ENCODE measurements at regions not wholly inside any gene's neighbourhood (a gene's known extent, or its start where the extent isn't known, plus 50 kb on each side); places are given as distances from the start of the nearest gene placed in this dataset.

GRCh38 chrX:15173411-15173810 is 96.5 kb downstream of the ASB9 start:
- H3K9me1 ChIP-seq (ENCODE audit: insufficient read depth, low read length) = no peaks in the 10 kb centered on the region
- DNase-seq = no peak
- no peak overlapping the region for H3K9ac ChIP-seq (ENCODE audit: low read depth, low read length)
- TF ChIP-seq RFX5 (IDR thresholded peaks at IDR 0.05; ENCODE audit: low read depth, low read length) (no peak), ELK1 (IDR thresholded peaks at IDR 0.05; ENCODE audit: borderline replicate concordance, low read depth, low read length) (no peak), CHD1 (IDR thresholded peaks at IDR 0.05; ENCODE audit: low read depth, low read length) (no peak), NFE2L2 (IDR thresholded peaks at IDR 0.05; ENCODE audit: low read depth, low read length) (no peak), MAZ (IDR thresholded peaks at IDR 0.05; ENCODE audit: borderline replicate concordance, low read depth, low read length) (no peak), BHLHE40 (IDR thresholded peaks at IDR 0.05; ENCODE audit: low read depth, low read length) (no peak), USF2 (IDR thresholded peaks at IDR 0.05; ENCODE audit: low read depth, low read length) (no peak), FOS (IDR thresholded peaks at IDR 0.05; ENCODE audit: low read depth, low read length) (no peak), RAD21 (IDR thresholded peaks at IDR 0.05; ENCODE audit: low read length) (no peak), CTCF (conservative IDR thresholded peaks at IDR 0.05; ENCODE audit: low read depth, low read length) (no peak), SMC3 (IDR thresholded peaks at IDR 0.05; ENCODE audit: low read depth, low read length) (no peak), MAFK (IDR thresholded peaks at IDR 0.05; ENCODE audit: low read depth, low read length) (no peak), RCOR1 (IDR thresholded peaks at IDR 0.05; ENCODE audit: insufficient replicate concordance, low read length) (no peak), MXI1 (IDR thresholded peaks at IDR 0.05; ENCODE audit: borderline replicate concordance, low read depth, low read length) (no peak)
- no peaks in the 10 kb centered on the region for H3K27me3 ChIP-seq (ENCODE audit: control insufficient read depth, insufficient read depth, low read length)
- no peaks in the 10 kb centered on the region for H3K79me1 ChIP-seq (ENCODE audit: low read depth in 1 of 2, low read length in 2 of 2)
- H2AK5ac ChIP-seq (ENCODE audit: low read depth, low read length) = no peak overlapping the region
- H4K8ac ChIP-seq (ENCODE audit: low read depth in 2 of 2, low read length in 2 of 2) = no peak overlapping the region
- H3K56ac ChIP-seq (ENCODE audit: extremely low read depth, insufficient read depth, low read length) = no peak overlapping the region
- H2BK120ac ChIP-seq (ENCODE audit: low read depth, low read length) = no peak overlapping the region
- H4K91ac ChIP-seq (ENCODE audit: insufficient read depth, low read depth, low read length) = no peak overlapping the region
- no peak overlapping the region for H4K5ac ChIP-seq (ENCODE audit: low read depth, low read length)
- no peak overlapping the region for H2AFZ ChIP-seq (replicated peaks; ENCODE audit: low read length, poor library complexity)
- no peak overlapping the region for H3K4ac ChIP-seq (ENCODE audit: low read depth, low read length)
- H3K4me1 ChIP-seq (ENCODE audit: control insufficient read depth, insufficient read depth, low read length) = no peaks in the 10 kb centered on the region
- H3K4me3 ChIP-seq (ENCODE audit: insufficient read depth, low read depth, low read length) = no peak overlapping the region
- no peaks in the 10 kb centered on the region for H4K20me1 ChIP-seq (ENCODE audit: insufficient read depth, low read length)
- H2BK5ac ChIP-seq (ENCODE audit: low read depth, low read length, poor library complexity, severe bottlenecking) = no peak overlapping the region
- ATAC-seq (ENCODE audit: low read depth) = no peak
- dilution Hi-C loops (cut with HindIII; ENCODE audit: low sequenced_read_pairs, unreplicated experiment) = no loop called here
- H3K27ac ChIP-seq (ENCODE audit: insufficient read depth, low read length) = no peak overlapping the region
- no peak overlapping the region for H3K23ac ChIP-seq (ENCODE audit: low read depth, low read length)
- no CpG with 5 or more reads among the region's 5 CpGs for WGBS, 2 experiments (ENCODE audit: extremely low coverage in 2 of 2, insufficient read length in 1 of 2)
- in situ Hi-C loops (cut with MboI; ENCODE audit: low sequenced_read_pairs) = no loop called here
- H3K9me3 ChIP-seq (ENCODE audit: control insufficient read depth, insufficient read depth, low read length) = no peaks in the 10 kb centered on the region
- no peaks in the 10 kb centered on the region for H3K36me3 ChIP-seq (ENCODE audit: control insufficient read depth, insufficient read depth, low read length)
- intact Hi-C loops (cut with micrococcal nuclease) = no loop called here
- H3K18ac ChIP-seq (ENCODE audit: low read depth, low read length) = no peak overlapping the region
- CTCF ChIA-PET = no interaction called here
- no TSS peak for BruUV-seq (replicated peaks)
- H2BK15ac ChIP-seq (ENCODE audit: low read depth, low read length) = no peak overlapping the region
- POLR2A ChIA-PET (ENCODE audit: unreplicated experiment) = no interaction called here
- H2AK9ac ChIP-seq (replicated peaks; ENCODE audit: low read depth, low read length, poor library complexity) = no peak overlapping the region
- H3K14ac ChIP-seq (replicated peaks; ENCODE audit: low read depth, low read length) = no peak overlapping the region
- H3K4me2 ChIP-seq (ENCODE audit: low read depth, low read length) = no peak overlapping the region
- H2BK20ac ChIP-seq (ENCODE audit: low read depth, low read length) = no peak overlapping the region

All from IMR-90 (cell line).